ENCODE measurements at regions not wholly inside any gene's neighbourhood (a gene's known extent, or its start where the extent isn't known, plus 50 kb on each side); places are given as distances from the start of the nearest gene placed in this dataset.

DNA sequence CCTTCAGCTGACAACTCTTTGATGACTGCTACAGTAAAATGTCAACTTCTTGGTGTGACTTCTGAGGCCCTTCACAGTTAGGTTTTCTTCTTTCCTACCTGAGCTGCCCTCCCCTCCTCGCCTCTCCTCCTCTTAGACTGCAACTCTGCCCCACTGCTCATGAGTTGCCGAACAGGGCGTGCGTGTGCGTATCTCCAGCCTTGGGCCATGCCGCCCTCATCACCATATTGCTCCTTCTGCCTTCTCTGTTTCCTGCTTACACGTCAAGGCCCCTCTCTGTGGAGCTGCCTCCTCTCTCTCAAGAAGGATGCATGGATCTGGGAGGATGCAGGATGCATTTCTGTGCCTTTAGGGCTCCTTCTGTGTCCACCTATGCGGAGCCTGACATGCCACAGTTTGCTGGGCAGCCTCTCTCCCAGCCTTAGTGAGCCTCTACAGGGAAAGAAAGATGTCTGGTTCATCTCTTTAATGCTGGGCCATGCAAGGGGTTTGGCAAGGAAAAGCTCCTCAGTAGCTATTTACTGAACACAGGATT is 205.9 kb downstream of the RPLP1 start:
- DNase-seq (ENCODE audit: low spot score): no peak

DNA sequence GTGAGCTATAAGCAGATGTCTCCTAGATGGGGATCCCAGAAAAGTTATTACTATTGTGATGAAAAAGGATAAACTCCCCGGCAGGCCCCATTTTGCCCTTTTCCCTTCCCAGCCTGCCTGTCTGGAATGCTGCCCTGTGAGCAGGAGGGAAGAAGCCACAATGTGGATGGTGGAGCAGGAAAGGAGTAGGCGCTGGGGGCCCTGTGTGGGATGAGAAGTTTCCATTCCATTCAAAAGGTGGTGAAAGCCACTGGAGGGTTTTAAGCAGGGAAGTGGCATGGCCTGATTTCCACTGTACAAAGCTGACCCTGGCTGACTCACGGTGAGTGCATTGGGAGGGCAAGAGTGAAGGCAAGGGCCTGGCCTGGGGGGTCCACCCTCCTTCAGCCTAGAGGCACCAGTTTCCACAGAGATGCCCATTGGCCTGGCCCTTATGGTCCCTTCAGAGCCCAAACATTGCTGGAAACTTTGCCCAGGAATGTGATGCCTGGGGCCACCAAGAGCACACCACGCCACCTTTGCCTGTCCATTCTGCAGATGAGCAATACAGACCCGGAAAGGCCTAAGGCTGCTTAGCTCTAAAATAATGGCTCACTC is 206.9 kb downstream of the RPLP1 start:
- no peak for DNase-seq (ENCODE audit: low spot score)

DNA sequence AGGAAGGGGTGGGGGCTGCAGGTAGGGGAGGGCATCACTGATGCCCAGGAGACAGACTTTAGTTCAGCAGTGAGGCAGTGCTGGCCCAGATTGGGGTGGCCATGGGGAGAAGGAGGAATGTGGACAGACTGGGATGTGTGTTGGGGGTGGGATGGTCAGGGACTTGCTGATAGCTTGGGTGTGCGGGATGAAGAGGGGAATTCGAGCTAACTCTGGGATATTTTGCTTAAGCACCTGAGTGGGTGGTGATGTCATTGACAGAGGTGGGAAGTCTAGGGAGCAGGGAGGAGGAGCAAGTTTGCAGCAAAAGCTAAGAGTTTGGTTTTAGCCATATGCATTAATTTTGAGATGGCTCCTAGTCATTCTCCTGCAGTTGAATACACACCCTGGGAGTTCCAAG is 207.5 kb downstream of the RPLP1 start:
- DNase-seq (ENCODE audit: low spot score): no peak

DNA sequence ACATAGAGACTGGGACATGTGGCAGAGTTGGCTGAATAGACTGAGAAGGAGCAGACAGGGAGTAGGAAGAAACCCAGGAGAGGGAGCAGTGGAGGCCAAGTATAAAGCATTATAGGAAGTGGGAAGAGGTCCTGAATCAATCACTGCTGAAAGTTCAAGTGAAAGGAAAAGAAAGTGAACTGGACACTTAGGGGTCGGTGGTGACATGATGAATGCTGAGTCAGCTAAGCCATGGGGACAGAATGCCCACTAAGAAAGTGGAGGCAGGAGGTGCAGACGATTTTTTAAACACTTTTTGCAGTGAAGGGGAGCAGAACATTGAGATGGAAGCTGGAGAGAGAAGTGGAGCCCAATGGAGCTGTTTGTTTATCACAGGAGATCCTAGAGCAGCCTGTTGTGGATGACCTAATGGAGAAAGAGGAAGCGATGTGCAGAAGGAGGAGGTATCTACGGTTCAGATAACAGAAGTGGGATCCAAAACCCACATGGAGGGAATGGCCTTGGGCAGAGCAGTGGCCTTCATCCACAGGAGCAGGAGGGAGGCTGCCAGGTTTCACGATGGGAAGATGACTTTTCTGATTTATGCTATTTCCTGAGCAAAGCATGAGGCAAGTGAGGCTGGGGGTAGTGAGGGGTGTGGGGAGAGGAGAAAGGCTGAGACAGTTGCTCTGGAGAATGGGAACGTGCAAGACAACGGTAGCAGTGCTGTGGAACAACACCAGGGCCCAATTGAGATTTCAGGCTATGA is 208.2 kb downstream of the RPLP1 start:
- no peak for DNase-seq (ENCODE audit: low spot score)

DNA sequence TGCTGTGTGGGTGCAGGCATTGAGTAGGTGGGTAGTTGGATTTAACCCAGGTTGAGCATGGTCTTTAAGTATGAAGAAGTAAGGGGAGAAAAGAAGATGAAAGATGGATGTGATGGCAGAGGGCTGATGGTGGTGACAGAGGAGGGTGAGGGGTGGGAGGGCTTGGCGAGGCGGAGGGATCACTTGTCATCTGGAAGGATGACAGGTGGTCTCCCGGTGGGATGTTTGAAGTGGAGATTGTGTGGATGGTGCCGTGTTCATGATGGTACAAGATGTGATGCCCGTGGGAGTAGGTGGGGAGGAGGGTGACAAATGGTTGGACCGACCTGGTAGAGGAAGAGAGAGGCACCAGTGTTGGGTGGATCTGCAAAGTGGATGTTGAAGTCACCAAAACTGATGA is 208.8 kb downstream of the RPLP1 start:
- DNase-seq (ENCODE audit: low spot score): no peak

DNA sequence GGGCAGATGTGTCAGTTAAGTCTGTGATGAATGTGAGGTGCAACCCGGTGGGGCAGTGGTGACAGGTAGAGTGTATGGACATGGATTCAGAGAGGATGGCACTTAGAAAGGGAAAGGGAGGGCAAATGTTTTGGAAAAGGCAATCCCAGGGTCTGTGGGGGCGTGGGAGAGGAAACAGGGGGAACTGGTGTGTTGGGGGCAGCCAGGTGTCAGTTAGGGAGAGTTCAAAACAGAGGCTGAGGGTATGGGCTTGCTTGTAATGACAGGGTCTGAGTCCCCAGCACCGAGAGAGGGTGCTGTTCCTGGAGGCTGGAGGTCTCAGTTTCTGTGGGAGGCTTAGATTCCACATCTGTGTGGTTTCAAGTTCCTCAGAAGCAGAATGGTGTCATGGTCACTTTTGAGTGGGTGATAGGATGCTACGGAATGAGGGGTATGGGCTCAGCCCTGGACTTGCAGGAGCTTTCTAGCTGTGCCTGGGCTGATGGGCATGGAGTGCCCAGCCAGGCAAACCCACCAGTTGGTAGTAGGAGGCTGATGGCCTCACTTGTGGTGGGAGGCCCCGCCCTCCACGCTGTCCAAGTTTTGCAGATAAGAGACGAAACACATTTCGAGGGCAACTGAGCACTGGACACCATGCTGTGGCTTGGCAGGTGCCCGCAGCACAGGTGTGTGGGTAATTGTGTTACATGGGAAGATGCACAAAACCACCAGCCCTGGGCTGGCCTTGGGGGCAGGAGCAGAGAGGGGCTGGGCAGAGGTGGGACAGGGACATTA is 209.4 kb downstream of the RPLP1 start:
- DNase-seq (ENCODE audit: low spot score): no peak

DNA sequence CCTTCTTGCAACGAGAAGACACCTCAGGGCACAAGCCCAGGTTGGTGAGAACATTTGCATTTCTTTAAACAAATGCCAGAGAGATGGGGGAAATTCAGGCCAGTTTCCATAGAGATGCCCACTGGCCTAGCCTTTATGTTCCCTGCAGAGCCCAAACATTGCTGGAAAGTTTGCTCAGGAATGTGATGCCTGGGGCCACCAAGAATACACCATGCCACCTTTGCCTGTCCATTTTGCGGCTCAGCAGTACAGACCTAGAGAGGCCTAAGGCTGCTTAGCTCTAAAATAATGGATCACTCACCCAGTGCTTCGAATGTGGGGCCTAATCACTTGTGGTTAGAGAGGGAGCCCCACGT is 210.0 kb downstream of the RPLP1 start:
- DNase-seq (ENCODE audit: low spot score): no peak

DNA sequence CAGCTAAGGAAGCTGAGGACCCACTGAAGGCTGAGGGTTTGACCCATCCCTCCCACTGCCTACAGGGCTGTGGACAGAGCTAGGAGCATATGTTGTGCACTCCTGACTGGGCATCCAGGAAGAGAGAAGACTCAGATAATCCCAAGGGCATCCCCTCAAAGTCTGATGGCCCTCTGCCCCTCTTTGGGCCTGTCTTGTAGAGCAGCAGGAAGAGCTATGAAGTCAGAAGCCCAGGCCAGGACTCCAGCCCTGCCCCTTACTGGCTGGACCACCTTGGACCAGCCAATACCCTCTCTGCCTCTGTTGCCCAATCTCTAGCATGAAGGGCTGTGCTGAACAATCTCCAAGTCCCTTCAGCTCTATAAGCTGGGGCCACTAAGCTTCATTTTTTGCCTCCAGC is 210.8 kb downstream of the RPLP1 start:
- DNase-seq (ENCODE audit: low spot score): no peak

DNA sequence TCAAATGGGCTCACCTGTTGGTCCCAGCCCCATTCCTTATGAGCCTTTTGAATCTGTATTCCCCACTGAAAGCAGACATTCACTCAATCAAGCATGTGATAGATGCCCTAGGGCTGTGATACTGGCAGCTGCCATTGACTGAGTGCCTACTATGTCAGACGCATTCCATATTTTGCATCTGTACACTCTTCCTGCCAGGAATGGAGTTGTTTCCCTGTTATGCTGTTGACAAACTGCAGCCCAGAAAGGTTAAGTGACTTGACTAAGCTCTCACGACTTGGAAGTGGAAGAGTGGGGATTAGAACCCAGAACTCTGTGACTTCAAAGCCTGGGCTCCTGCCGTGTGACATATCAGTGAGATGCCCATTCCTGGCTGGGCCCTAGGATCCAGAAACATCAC is 211.4 kb downstream of the RPLP1 start:
- no peak for DNase-seq (ENCODE audit: low spot score)

DNA sequence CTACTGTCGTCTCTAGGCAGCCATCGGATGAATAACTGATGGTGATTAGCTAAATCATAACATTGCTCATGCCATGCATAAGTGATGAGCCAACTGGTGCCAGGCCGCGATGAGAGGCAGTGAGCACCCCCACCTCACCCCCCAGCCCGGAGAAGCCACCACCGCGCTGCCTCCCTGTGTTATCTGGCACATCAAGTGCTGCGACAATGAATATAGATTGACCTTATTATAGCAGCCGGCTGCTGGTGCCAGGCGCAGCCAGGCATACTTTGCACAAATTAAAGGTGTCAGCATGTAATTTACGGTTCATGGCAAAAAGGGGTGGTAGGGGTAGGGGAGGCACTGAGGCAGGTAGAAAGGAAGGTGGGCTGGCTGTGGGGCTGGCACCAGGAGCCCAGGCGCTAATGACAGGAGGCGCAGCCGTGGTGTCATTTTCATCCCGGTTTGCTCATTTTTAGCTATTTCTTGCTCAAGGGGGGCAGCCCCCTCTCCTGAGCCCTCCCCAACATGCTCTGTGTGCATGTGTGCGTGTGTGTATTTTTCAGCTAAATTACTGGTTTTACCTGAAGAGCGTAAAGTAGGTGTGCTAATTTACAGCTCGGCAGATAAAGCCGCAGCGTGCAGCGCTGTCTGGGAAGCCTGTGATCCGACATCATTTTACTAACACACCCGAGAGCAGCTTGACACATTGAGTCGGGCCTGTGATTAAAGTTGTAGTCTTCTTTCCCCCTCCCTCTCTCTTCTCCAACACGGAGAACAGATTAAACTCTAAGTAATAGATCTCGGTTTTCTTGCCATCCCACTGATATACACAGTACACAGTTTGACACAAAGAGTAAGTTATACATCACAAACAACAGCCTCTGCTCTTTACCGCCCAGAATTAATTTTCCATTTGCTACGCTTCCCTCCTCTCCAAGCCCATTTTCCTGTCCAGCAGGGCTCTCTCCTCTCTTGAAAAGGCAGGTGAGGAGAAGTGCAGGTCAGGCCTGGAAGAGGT is 212.3 kb downstream of the RPLP1 start:
- no peak for DNase-seq (ENCODE audit: low spot score)

DNA sequence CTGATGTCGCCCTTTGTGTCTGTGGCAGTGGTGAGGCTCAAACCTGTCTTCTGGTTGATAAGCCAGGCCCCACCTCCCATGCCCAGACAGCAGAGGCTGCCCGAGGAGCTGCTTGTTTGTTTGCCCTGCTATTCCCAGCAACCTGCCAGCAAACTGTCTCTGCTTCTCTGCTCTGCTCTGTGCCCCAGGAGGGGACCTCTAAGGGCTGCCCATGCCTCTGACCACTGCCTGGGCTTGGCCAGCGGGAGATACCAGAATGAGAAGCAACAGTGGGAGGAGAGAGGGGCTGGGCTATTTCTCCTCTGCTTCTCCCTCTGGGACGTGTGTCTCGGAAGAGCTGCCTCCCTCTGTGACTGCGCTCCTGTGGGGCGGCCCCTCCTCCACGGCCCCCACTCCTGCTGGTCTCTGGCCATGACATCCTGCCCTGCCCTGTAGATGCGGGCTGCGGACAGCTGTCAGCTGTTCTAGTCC is 213.1 kb downstream of the RPLP1 start:
- DNase-seq (ENCODE audit: low spot score): no peak

DNA sequence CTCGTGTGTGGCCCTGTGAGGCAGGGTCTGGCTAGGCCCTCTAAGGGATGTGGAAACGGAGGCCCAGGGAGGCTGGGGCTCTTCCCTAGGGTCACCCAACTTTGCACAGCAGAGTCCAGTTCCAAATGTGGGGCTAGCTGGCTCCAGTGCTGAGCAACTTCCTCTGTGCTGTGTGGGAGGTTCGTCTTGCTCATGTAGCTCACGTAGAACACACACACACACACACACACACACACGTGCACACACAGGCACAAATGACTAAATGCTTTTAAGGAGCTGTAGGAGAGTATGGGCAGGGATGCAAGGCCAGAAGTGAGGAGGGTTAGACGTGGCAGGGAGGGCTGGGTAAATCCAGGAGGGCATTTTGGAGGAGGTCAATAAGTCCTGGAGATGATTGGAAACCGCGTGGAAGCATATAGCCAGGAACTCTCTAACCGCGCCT is 213.8 kb downstream of the RPLP1 start:
- no peak for DNase-seq (ENCODE audit: low spot score)

DNA sequence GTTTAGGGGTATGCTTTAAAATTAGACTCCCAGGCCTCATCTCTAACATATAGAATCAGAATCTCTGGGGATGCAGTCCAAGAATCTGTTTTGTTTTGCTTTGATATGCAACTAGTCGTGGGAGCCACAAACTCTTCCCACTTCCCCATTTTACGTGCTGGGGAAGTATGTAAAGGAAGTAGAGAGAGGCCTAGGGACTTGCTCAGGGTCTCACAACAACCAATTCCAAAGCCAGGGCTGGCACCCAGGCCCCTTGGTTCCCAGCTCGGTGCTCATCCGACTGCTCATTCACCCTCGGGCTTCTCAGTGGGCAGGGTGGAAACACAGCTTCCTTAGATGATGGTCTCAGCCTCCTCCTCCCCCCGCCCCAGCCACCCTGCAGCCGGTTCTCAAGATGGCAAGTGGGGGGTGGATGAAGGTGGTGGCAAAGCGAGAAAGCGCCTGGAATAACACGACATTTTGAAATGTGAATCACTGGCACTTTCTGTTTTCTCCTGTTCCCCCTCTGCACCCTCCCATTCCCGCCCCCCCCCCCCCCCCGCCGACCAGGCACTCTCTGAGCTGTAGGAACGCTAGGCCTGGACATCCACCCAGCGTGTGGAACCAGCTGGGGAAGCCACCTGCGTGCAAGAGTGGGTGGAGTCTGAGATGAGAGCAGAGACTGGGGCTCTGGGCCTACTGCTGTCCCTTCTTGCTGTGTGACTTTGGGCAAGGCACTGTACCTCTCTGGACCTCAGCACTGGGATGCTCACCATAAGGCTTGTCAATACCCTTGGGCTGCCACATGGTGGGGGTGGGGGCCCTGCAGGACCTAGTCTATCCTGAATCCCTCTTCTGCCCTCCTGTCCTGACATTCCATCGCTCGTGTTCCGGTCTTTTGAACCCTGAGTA is 214.5 kb downstream of the RPLP1 start:
- no peak for DNase-seq (ENCODE audit: low spot score)

DNA sequence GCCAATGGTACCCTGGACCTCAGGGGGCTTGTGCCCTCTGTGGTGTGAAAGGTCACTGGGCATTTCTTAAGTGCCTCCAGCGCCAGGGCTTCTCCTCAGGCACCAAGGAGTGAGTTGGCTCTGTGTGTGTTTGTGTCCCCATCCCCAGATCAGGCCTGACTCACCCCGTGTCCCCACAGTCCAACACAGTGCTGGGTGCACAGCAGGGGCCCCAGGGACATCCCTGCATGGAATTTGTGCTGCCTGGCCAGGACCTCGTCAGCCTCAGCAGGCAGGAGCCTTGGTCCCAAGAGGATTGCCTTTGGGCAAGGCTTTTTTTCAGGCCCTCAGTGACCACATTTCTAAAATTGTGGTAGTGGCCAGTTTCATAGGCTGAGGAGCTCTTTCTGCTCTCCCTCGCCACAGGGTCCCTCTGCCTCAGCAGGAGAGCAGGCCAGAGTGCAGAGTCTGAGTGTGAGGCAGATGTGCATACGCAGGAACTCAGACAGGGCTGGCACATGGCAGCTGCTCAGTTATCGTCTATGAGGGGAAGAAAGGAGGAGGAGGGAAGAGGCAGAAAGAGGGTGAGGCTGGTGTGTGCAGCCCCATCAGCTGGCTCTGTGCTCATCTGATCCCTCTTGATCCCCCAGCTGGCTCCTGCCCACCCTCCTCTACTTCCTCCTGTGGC is 215.6 kb downstream of the RPLP1 start:
- no peak for DNase-seq (ENCODE audit: low spot score)

DNA sequence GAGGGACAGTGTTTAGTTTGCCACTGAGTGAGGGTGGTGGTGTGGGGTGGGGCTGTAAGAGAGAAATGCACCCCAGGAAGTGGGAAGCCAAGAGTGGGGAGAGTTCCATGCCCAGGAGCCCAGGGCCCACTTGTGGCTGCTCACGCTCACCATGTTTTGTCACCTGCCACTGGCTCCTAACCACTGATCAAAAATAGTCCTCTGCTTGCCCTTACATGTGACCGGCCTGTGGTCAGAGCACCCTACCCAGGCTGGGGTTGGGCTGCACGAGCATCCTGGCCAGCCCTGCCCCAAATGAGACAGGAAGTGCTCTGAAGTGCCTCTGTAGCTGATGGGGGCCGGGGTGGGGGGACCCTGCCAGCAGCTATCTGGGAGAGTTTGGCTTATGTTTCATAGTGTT is 216.3 kb downstream of the RPLP1 start:
- peak; percentile 27 for DNase-seq (ENCODE audit: low spot score)

DNA sequence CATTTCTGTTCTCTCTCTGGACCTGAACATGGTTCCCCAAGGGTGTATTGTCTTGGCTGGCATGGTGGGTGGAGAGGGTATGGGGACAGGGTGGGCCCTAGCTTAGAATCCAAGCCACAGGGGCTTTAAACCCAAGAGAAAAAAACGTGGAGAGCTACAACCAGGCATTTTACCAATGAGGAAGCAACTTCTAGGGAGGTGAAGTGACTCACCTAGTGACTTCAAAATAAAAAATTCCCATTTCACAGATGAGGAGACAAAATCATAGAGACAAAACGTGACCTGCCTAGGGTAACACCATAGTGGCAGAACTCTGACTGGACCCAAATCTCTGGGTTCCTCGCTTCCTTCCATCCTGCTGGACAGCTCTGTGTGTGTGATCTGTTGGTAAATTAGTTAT is 216.8 kb downstream of the RPLP1 start:
- DNase-seq (ENCODE audit: low spot score): no peak

DNA sequence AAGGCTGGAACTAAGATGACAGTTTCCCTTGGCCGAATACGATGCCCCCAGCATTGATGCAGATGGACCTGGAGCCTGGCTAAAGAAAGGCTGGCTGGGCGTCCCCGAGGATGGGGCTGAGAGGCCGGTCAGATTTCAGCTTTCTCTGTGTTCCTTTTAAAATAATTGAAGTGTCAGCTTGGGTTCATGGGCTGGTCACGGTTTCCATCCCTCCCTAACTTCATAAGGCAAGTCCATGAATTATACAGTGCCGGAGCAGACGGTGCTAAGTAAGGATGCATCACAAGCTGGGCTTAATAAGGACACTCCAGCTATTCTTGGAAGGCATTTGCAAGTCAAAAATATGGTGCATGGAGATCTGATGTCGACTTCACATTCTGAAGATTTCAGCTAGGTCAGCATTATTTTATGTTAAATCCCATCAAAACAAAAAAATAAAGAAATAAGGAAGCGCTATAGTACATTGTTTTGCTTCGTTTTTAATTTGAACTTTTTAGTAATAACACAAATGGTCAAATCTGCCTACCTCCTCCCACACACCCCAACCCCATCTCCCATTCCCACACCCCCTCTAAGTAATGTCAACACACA is 220.8 kb downstream of the RPLP1 start:
- no peak for DNase-seq (ENCODE audit: low spot score)

DNA sequence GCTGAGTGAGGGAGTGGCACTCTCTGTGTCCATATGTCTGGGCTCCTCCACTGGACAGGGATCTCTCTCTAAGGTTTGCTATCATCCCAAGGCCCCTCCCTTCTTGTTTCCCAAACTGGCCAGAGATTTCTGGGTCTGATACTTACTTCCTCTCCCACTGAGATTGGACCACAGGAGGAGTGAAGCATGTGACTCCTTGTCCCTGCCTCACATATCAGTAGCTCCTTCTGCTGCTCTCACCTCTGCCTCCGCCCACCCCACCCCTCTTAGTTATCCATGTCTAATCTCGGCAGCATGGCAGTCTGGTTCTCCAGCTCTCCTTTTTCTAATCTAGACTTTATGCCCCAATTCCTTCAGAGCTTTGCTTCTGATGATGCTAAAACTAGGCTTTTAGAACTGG is 223.1 kb downstream of the RPLP1 start:
- no peak for DNase-seq (ENCODE audit: low spot score)

DNA sequence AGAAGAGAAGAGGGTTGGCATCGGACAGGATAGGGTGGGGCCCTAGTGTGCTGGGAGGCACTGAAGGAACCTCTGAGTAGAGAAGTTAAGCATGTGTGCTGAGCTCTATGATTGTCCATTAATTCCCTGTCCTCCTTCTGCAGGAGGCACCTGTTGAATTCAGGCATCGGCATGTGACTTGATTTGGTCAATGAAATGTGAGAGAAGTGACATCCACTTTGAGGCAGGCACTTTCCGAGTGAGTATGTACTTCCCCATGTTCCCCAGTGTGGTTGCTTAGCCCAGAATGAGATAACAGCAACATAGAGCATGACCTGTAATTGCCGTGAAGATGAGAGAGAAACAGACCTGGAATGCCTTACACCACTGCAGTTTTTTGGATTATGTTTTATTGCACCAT is 224.8 kb downstream of the RPLP1 start:
- no peak for DNase-seq (ENCODE audit: low spot score)
